LNCaP clone FGC (cell line): ENCODE measurements at regions not wholly inside any gene's neighbourhood (a gene's known extent, or its start where the extent isn't known, plus 50 kb on each side); places are given as distances from the start of the nearest gene placed in this dataset.

Experiments
- DNase-seq: peaks from one replicate; pipeline ENCODE4 v3.0.0-alpha.2; 2011; ENCODE audit warnings: low read depth
- H3K4me3 ChIP-seq: 2 replicates; pipeline ENCODE4 v1.5.1; 2011; ENCODE audit warnings: mild to moderate bottlenecking, low read depth, low read length, control low read depth
- TF ChIP-seq, protein P1 (sequence below): IDR thresholded peaks from 2 replicates; pipeline ENCODE4 v1.5.1; 2012; ENCODE audit warnings: mild to moderate bottlenecking; ENCODE audit not compliant: control insufficient read depth, insufficient read depth; ENCODE audit errors: extremely low read depth

- no peak overlapping the region for H3K4me3 ChIP-seq
- peak; percentile 69 for DNase-seq
- TF ChIP-seq, protein P1, sequence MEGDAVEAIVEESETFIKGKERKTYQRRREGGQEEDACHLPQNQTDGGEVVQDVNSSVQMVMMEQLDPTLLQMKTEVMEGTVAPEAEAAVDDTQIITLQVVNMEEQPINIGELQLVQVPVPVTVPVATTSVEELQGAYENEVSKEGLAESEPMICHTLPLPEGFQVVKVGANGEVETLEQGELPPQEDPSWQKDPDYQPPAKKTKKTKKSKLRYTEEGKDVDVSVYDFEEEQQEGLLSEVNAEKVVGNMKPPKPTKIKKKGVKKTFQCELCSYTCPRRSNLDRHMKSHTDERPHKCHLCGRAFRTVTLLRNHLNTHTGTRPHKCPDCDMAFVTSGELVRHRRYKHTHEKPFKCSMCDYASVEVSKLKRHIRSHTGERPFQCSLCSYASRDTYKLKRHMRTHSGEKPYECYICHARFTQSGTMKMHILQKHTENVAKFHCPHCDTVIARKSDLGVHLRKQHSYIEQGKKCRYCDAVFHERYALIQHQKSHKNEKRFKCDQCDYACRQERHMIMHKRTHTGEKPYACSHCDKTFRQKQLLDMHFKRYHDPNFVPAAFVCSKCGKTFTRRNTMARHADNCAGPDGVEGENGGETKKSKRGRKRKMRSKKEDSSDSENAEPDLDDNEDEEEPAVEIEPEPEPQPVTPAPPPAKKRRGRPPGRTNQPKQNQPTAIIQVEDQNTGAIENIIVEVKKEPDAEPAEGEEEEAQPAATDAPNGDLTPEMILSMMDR, result no peak
These were observed 545.1 kb upstream of the IRAK1BP1 start for GRCh38 chr6:78322068-78322845.

DNA sequence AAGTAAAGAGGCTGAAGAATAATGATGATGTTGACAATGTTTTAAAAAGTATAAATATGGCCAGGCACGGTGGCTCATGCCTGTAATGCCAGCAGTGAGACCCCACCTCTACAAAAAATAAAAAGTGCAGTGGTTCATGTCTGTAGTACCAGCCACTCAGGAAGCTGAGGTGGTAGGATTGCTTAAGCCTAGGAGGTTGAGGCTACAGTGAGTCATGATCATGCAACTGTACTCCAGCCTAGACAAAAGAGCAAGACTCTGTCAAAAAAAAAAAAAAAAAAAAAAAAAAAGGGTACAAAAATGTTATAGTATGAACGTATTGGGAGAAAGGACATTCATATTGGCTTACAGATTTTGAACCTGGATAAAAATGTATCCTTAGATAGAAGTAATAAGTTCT lies 543.1 kb upstream of the IRAK1BP1 start:
- TF ChIP-seq, protein P1, result no peak
- no peak overlapping the region for H3K4me3 ChIP-seq
- no peak for DNase-seq

DNA sequence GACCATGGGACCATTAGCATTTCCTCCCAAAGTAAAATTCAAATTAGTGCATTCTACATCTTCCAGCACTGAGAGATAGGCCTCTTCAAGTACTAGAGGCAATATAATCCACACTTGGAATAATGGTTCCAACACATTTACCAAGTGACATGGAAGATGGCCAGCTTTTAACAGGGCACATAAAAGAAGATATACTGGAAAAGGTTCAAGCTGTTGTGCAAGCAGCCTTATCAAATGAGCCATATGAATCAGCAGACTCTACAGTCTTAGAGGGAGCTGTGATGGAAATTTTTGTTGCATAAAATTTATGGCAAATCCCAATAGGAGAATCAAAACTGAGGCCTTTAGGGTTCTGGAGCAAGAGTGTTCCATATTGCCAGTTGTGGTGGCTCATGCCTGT lies 526.6 kb upstream of the IRAK1BP1 start:
- peak; percentile 43 for DNase-seq
- H3K4me3 ChIP-seq, result no peak overlapping the region
- TF ChIP-seq, protein P1, result no peak

DNA sequence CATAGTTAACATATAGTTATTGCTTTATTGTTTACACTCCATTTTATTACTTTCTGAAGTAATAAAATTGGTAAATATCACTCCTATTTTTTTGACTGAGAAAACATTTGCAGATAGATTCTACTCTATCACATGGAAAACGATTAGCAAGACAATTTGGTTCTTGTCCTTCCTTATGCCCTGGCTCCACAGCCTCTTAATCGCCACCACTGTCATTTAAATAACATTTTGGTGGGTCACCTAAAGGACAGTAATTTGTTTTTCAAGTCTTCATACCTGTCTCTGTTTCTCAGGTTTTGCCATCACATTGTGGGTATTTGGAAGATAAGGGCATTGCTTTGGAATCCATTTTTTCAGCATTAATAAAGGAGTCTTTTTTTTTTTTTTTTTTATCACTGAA lies 521.5 kb upstream of the IRAK1BP1 start:
- no peak overlapping the region for H3K4me3 ChIP-seq
- TF ChIP-seq, protein P1, result no peak
- no peak for DNase-seq

DNA sequence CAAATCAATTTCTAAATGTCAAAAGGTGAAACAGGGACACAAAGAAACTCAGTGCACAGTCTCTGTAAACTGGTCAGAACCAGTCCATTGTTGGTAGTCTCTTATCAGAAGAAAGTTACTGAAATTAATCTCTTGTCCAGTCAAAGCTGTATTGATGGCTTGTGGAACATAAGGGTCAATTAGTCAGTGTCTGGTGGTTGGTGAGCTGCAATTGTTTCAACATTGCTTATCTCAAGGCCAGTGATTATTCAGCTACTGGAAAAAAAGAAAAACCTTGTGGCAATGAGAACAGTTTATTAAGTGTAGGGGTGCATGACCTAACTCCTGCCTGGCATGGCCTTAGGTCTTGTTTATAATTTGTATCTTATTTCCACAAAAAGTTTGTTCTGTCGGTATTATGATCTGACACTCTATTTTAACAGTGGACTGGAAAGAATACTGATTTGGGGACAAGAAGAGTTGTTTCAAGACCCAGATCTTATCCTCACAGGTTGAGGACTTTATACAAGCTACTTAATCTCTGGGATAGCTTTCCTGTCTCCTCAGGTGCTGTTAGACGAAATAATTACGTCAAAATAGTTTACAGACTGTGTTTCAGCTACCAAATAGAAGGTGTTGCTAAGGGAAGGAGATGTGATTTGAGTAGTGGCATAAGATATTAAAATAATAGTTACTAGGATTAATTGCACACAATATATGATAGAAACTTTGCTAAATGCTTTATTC lies 520.0 kb upstream of the IRAK1BP1 start:
- H3K4me3 ChIP-seq, result no peak overlapping the region
- DNase-seq, result no peak
- TF ChIP-seq, protein P1, result no peak

DNA sequence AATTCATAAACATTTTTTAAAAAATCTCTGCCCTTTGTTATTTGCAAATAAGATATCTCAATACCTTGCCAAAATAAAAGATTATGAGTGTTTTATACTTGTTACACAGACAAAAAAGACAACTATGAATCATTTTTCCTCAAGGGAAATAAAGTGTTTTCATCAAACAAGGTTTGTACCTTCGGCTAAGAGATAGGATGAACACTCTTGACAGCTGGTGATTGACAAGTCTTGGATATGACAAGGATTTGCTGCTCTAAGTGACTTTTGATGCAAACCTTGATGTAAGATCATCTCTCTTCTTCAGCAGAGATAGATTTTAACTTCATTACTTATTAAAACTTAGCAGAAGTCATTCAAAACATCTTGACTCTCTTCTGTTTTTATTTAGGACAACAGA lies 514.3 kb upstream of the IRAK1BP1 start:
- no peak for DNase-seq
- TF ChIP-seq, protein P1, result no peak
- no peak overlapping the region for H3K4me3 ChIP-seq
